CD14-positive monocyte (primary cell): ENCODE measurements at regions not wholly inside any gene's neighbourhood (a gene's known extent, or its start where the extent isn't known, plus 50 kb on each side); places are given as distances from the start of the nearest gene placed in this dataset.

Source experiments
- DNase-seq, 3 donors: peaks; one replicate each; pipeline ENCODE4 v3.0.0-alpha.2; 2011 to 2022
- H2AFZ ChIP-seq: 2 replicates; pipeline ENCODE4 v1.6.0; 2012; ENCODE audit warnings: mild to moderate bottlenecking, low read depth, low read length, inconsistent platforms; ENCODE audit not compliant: insufficient read depth, poor library complexity, severe bottlenecking
- H3K27ac ChIP-seq, 2 donors: 1 replicate in 1 of 2; 2 replicates in 1 of 2; pipeline ENCODE4 v1.5.1; 2012 to 2013; ENCODE audit warnings: low read length in 2 of 2, control low read depth in 1 of 2, inconsistent platforms in 1 of 2, low read depth in 1 of 2, mild to moderate bottlenecking in 1 of 2
- H3K27me3 ChIP-seq, 2 donors: one replicate each; pipeline versions ENCODE4 v1.6.0 to v1.6.1; 2011 to 2013; ENCODE audit warnings: low read length in 2 of 2; ENCODE audit not compliant: control insufficient read depth in 2 of 2, insufficient read depth in 2 of 2
- H3K36me3 ChIP-seq, 2 donors: replicated peaks in 1 of 2; 1 replicate in 1 of 2; 2 replicates in 1 of 2; pipeline versions ENCODE4 v1.5.1 to v1.6.1; 2012 to 2013; ENCODE audit warnings: low read length in 2 of 2, control low read depth in 1 of 2, inconsistent platforms in 1 of 2, mild to moderate bottlenecking in 1 of 2; ENCODE audit not compliant: insufficient read depth in 2 of 2, control insufficient read depth in 1 of 2
- H3K4me1 ChIP-seq, 2 donors: 1 replicate in 1 of 2; 2 replicates in 1 of 2; pipeline versions ENCODE4 v1.5.1 to v1.6.1; 2012 to 2013; ENCODE audit warnings: low read length in 2 of 2, control low read depth in 1 of 2, inconsistent platforms in 1 of 2, mild to moderate bottlenecking in 1 of 2, moderate library complexity in 1 of 2; ENCODE audit not compliant: insufficient read depth in 2 of 2, control insufficient read depth in 1 of 2
- H3K4me2 ChIP-seq: replicated peaks from 2 replicates; pipeline ENCODE3; 2012; ENCODE audit warnings: low read length, moderate library complexity, mild to moderate bottlenecking; ENCODE audit not compliant: poor library complexity, severe bottlenecking; ENCODE audit errors: extremely low read depth
- H3K4me3 ChIP-seq, 3 experiments: fragments of 200-600 bp in 1 of 3; sonication (generic) in 1 of 3; replicated peaks in 1 of 3; 1 replicate in 2 of 3; 2 replicates in 1 of 3; pipeline ENCODE4 v1.5.1; 2011 to 2013; ENCODE audit warnings: low read length in 3 of 3, mild to moderate bottlenecking in 3 of 3, control low read depth in 2 of 3, low read depth in 2 of 3, inconsistent platforms in 1 of 3, moderate library complexity in 1 of 3
- H3K79me2 ChIP-seq: 2 replicates; pipeline ENCODE4 v1.6.0; 2012; ENCODE audit warnings: mild to moderate bottlenecking, control low read depth, inconsistent platforms, low read length, moderate library complexity; ENCODE audit not compliant: insufficient read depth
- H3K9ac ChIP-seq: 2 replicates; pipeline ENCODE4 v1.6.0; 2017; ENCODE audit warnings: low read length, mild to moderate bottlenecking; ENCODE audit not compliant: insufficient read depth, poor library complexity, severe bottlenecking
- H3K9me3 ChIP-seq, 2 donors: replicated peaks in 1 of 2; 1 replicate in 1 of 2; 2 replicates in 1 of 2; pipeline versions ENCODE4 v1.5.1 to v1.6.1; 2012 to 2013; ENCODE audit warnings: low read length in 2 of 2, control low read depth in 1 of 2; ENCODE audit not compliant: control insufficient read depth in 1 of 2, insufficient read depth in 1 of 2
- H4K20me1 ChIP-seq: 2 replicates; pipeline ENCODE4 v1.6.0; 2012; ENCODE audit warnings: mild to moderate bottlenecking, low read length, control low read depth, moderate library complexity; ENCODE audit not compliant: insufficient read depth
- H3K27ac Mint-ChIP-seq, 7 donors: one replicate each; pipeline ENCODE4 v1.8.0; 2020; ENCODE audit warnings: mild to moderate bottlenecking in 7 of 7, mixed read lengths in 7 of 7, moderate library complexity in 6 of 7, inconsistent platforms in 2 of 7
- H3K27me3 Mint-ChIP-seq, 3 donors: one replicate each; pipeline ENCODE4 v1.8.0; 2021 to 2022; ENCODE audit warnings: low read depth in 3 of 3, mild to moderate bottlenecking in 3 of 3, mixed read lengths in 3 of 3, moderate library complexity in 3 of 3, inconsistent platforms in 1 of 3
- H3K36me3 Mint-ChIP-seq, 2 donors: one replicate each; pipeline ENCODE4 v1.8.0; 2020; ENCODE audit warnings: mixed read lengths in 2 of 2, inconsistent platforms in 1 of 2, mild to moderate bottlenecking in 1 of 2
- H3K4me1 Mint-ChIP-seq: one replicate; pipeline ENCODE4 v1.8.0; 2020; ENCODE audit warnings: mild to moderate bottlenecking, mixed read lengths
- H3K4me3 Mint-ChIP-seq, 2 donors: one replicate each; pipeline ENCODE4 v1.8.0; 2020; ENCODE audit warnings: mild to moderate bottlenecking in 2 of 2, mixed read lengths in 2 of 2, moderate library complexity in 1 of 2
- H3K9me3 Mint-ChIP-seq, 7 donors: one replicate each; pipeline ENCODE4 v1.8.0; 2020 to 2022; ENCODE audit warnings: mixed read lengths in 7 of 7, mild to moderate bottlenecking in 6 of 7, moderate library complexity in 6 of 7, inconsistent platforms in 2 of 7
- WGBS: methylation state at CpG from one replicate; pipeline ENCODE4 v1.1.5; 2013; ENCODE audit warnings: missing lambda C conversion rate; ENCODE audit not compliant: insufficient coverage; 5-methylcytosine and 5-hydroxymethylcytosine counted together
- intact Hi-C, 2 donors: fragments of 100-400 bp; cut with micrococcal nuclease; formaldehyde crosslinking; loops; one replicate each; pipeline versions ENCODE4 v1.15.0 to v1.15.1; 2023
- TF ChIP-seq, protein P1 (sequence below): fragments of 200-600 bp; IDR thresholded peaks from one replicate; pipeline ENCODE4 v1.8.0; 2022; ENCODE audit warnings: antibody characterized with exemption, mild to moderate bottlenecking

DNA sequence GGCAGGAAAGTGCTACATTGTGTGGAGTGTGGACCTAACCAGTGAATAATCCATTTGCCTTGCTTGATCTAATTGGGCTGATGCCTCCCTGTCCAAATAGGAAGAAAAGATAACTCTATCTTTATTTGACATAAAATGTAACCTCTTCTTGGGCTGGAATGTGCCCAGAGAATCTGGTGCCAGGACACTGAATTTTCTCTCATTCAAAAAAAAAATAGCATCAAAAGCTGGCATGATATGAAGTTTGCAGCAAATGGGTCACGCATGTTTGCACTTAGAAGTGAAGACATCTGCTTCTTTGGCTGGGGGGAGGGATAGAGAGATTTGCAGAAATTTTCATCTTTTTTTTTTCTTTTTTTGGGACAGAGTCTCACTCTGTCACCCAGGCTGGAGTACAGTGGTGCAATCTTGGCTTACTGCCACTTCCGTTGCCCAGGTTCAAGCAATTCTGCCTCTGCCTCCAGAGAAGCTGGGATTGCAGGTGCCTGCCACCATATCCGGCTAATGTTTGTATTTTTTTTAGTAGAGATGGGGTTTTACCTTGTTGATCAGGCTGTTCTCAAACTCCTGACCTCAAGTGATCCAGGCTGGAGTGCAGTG lies 478.2 kb upstream of the EEF2KMT start:
- no peak overlapping the region for H2AFZ ChIP-seq
- no peaks in the 10 kb centered on the region for H3K36me3 ChIP-seq
- intact Hi-C loops = no loop called here
- Mint-ChIP-seq H3K36me3 (no peaks in the 10 kb centered on the region), H3K9me3 (peaks cover 0 to 8% (median 4%) of the 10 kb centered on the region in 7 donors), H3K27ac (no peak overlapping the region), H3K4me3 (no peak overlapping the region), H3K4me1 (no peaks in the 10 kb centered on the region), H3K27me3 (peaks cover 0 to 3% (median 2%) of the 10 kb centered on the region in 3 donors)
- 91% methylated on average over 2 of the region's 3 CpGs for WGBS
- H3K9ac ChIP-seq = no peak overlapping the region
- H3K79me2 ChIP-seq = no peaks in the 10 kb centered on the region
- H3K4me2 ChIP-seq = no peak overlapping the region
- H3K4me1 ChIP-seq = no peaks in the 10 kb centered on the region
- no peak for DNase-seq
- no peaks in the 10 kb centered on the region for H3K9me3 ChIP-seq
- TF ChIP-seq, protein P1, sequence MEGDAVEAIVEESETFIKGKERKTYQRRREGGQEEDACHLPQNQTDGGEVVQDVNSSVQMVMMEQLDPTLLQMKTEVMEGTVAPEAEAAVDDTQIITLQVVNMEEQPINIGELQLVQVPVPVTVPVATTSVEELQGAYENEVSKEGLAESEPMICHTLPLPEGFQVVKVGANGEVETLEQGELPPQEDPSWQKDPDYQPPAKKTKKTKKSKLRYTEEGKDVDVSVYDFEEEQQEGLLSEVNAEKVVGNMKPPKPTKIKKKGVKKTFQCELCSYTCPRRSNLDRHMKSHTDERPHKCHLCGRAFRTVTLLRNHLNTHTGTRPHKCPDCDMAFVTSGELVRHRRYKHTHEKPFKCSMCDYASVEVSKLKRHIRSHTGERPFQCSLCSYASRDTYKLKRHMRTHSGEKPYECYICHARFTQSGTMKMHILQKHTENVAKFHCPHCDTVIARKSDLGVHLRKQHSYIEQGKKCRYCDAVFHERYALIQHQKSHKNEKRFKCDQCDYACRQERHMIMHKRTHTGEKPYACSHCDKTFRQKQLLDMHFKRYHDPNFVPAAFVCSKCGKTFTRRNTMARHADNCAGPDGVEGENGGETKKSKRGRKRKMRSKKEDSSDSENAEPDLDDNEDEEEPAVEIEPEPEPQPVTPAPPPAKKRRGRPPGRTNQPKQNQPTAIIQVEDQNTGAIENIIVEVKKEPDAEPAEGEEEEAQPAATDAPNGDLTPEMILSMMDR = no peak
- no peak overlapping the region for H3K4me3 ChIP-seq
- no peak overlapping the region for H3K27ac ChIP-seq
- H4K20me1 ChIP-seq = no peaks in the 10 kb centered on the region
- no peaks in the 10 kb centered on the region for H3K27me3 ChIP-seq

DNA sequence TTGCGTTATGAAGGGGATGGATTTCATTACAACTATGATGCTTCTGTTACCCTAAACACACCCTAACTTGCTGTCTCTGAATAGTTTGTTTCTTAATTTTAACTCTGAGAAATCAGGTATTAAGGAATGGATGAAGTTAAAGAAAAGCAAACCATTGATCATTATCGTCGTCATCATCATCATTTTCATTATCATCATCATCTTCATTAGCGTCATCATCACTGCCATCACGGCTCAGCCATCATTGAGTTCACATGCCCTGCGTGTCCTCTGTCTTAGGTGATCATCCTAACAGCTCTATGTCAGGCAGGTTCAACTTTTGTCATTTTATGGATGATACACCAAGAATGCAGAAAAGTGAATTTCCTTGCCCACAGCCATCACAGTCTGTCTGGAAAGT lies 477.5 kb upstream of the EEF2KMT start:
- H3K36me3 ChIP-seq = no peaks in the 10 kb centered on the region
- H3K27ac ChIP-seq = no peak overlapping the region
- H3K27ac Mint-ChIP-seq = no peak overlapping the region
- H3K9me3 ChIP-seq = no peaks in the 10 kb centered on the region
- H3K36me3 Mint-ChIP-seq = no peaks in the 10 kb centered on the region
- no peaks in the 10 kb centered on the region for H3K27me3 ChIP-seq
- H3K4me1 ChIP-seq = no peaks in the 10 kb centered on the region
- no peaks in the 10 kb centered on the region for H3K4me1 Mint-ChIP-seq
- no peak for DNase-seq
- H4K20me1 ChIP-seq = no peaks in the 10 kb centered on the region
- TF ChIP-seq, protein P1 = no peak
- H2AFZ ChIP-seq = no peak overlapping the region
- no peak overlapping the region for H3K4me2 ChIP-seq
- no peaks in the 10 kb centered on the region for H3K79me2 ChIP-seq
- H3K9me3 Mint-ChIP-seq = peaks cover 0 to 8% (median 4%) of the 10 kb centered on the region in 7 donors
- peaks cover 0 to 3% (median 2%) of the 10 kb centered on the region in 3 donors for H3K27me3 Mint-ChIP-seq
- no peak overlapping the region for H3K9ac ChIP-seq
- WGBS = 100% methylated on average over 3 of the region's 6 CpGs
- H3K4me3 Mint-ChIP-seq = no peak overlapping the region
- H3K4me3 ChIP-seq = no peak overlapping the region
- intact Hi-C loops = no loop called here
